PC-9 (cell line): ENCODE measurements at regions not wholly inside any gene's neighbourhood (a gene's known extent, or its start where the extent isn't known, plus 50 kb on each side); places are given as distances from the start of the nearest gene placed in this dataset.
"Not testable (repeated sequence)": the region's sequence is repeated elsewhere in the genome, so short reads cannot be mapped to it uniquely, and the experiment has no call there.

Experiments
- CTCF ChIP-seq: fragments of 200-600 bp; sonication (generic); conservative IDR thresholded peaks from 2 replicates; pipeline ENCODE4 v1.6.1; 2017; ENCODE audit warnings: mixed run types, antibody characterized with exemption, mild to moderate bottlenecking, moderate library complexity
- EZH2 ChIP-seq: fragments of 200-600 bp; sonication (generic); IDR thresholded peaks from 2 replicates; pipeline ENCODE4 v1.8.0; 2017; ENCODE audit warnings: antibody characterized with exemption, low read depth

- not testable (repeated sequence) for TF ChIP-seq CTCF, EZH2
Observed at GRCh38 chr2:110318898-110319297, 106.6 kb upstream of the MTLN start.
